Keratinocyte (primary cell): ENCODE measurements at regions not wholly inside any gene's neighbourhood (a gene's known extent, or its start where the extent isn't known, plus 50 kb on each side); places are given as distances from the start of the nearest gene placed in this dataset.

Experiments
- DNase-seq: peaks from one replicate; pipeline ENCODE4 v3.0.0-alpha.2; 2011; ENCODE audit warnings: low read depth, missing footprints, low spot score
- FAIRE-seq: peaks from 2 replicates; lab custom pipeline; 2011; peaks lifted over from hg19 to GRCh38; lab: Jason Lieb, UNC
- H2AFZ ChIP-seq: 2 replicates; pipeline ENCODE4 v1.6.0; 2012; ENCODE audit warnings: low read length, control low read depth, inconsistent platforms; ENCODE audit not compliant: control insufficient read depth
- H3K27ac ChIP-seq: 2 replicates; pipeline ENCODE4 v1.5.1; 2011; ENCODE audit warnings: low read length; ENCODE audit not compliant: control insufficient read depth, insufficient read depth
- H3K27me3 ChIP-seq: 3 replicates; pipeline ENCODE4 v1.6.0; 2011; ENCODE audit warnings: low read length; ENCODE audit not compliant: control insufficient read depth, insufficient read depth; ENCODE audit errors: extremely low read depth
- H3K36me3 ChIP-seq, 2 experiments: 2 replicates in 1 of 2; 3 replicates in 1 of 2; pipeline ENCODE4 v1.5.1; 2011; ENCODE audit warnings: low read length in 2 of 2, mild to moderate bottlenecking in 1 of 2; ENCODE audit not compliant: control insufficient read depth in 2 of 2, insufficient read depth in 2 of 2; ENCODE audit errors: extremely low read depth in 1 of 2
- H3K4me1 ChIP-seq: 3 replicates; pipeline ENCODE4 v1.5.1; 2011; ENCODE audit warnings: low read length; ENCODE audit not compliant: control insufficient read depth, insufficient read depth; ENCODE audit errors: extremely low read depth
- H3K4me2 ChIP-seq: 3 replicates; pipeline ENCODE4 v1.6.0; 2011; ENCODE audit warnings: low read depth, low read length; ENCODE audit not compliant: control insufficient read depth, insufficient read depth; ENCODE audit errors: extremely low read depth
- H3K4me3 ChIP-seq, 3 experiments: fragments of 200-600 bp in 1 of 3; sonication (generic) in 1 of 3; 2 replicates in 2 of 3; 3 replicates in 1 of 3; pipeline ENCODE4 v1.5.1; 2011 to 2016; ENCODE audit warnings: low read length in 3 of 3, mild to moderate bottlenecking in 3 of 3, control low read depth in 2 of 3, inconsistent platforms in 1 of 3, low read depth in 1 of 3, mixed read lengths in 1 of 3, mixed run types in 1 of 3, moderate library complexity in 1 of 3; ENCODE audit not compliant: control insufficient read depth in 2 of 3, insufficient read depth in 2 of 3; ENCODE audit errors: extremely low read depth in 1 of 3
- H3K79me2 ChIP-seq: 2 replicates; pipeline ENCODE4 v1.6.0; 2012; ENCODE audit warnings: low read length; ENCODE audit not compliant: control insufficient read depth, insufficient read depth
- H3K9ac ChIP-seq: 3 replicates; pipeline ENCODE4 v1.6.0; 2011; ENCODE audit warnings: low read length; ENCODE audit not compliant: control insufficient read depth, insufficient read depth; ENCODE audit errors: extremely low read depth
- H3K9me1 ChIP-seq: 3 replicates; pipeline ENCODE4 v1.6.0; 2011; ENCODE audit warnings: low read length; ENCODE audit not compliant: control insufficient read depth, insufficient read depth; ENCODE audit errors: extremely low read depth
- H3K9me3 ChIP-seq: 2 replicates; pipeline ENCODE4 v1.5.1; 2012; ENCODE audit warnings: low read depth, low read length; ENCODE audit not compliant: control insufficient read depth
- H4K20me1 ChIP-seq: 3 replicates; pipeline ENCODE4 v1.6.0; 2011; ENCODE audit warnings: low read length; ENCODE audit not compliant: control insufficient read depth, insufficient read depth; ENCODE audit errors: extremely low read depth
- EZH2 ChIP-seq: IDR thresholded peaks from one replicate; pipeline ENCODE4 v1.6.1; 2012; ENCODE audit warnings: inconsistent platforms, mild to moderate bottlenecking, low read length, moderate library complexity
- dilution Hi-C: fragments of 300-500 bp; cut with MboI; formaldehyde crosslinking; loops from one replicate; pipeline ENCODE4 v1.7.0; 2020; ENCODE audit warnings: low sequenced_read_pairs; ENCODE audit not compliant: extremely low pct_ligation_motif_present
- TF ChIP-seq, protein P1 (sequence below), 3 experiments: IDR thresholded peaks in 1 of 3; conservative IDR thresholded peaks in 1 of 3; optimal IDR thresholded peaks in 1 of 3; 2 replicates in 2 of 3; 3 replicates in 1 of 3; pipeline versions ENCODE3 to v1.5.1; 2011; ENCODE audit warnings: low read length in 3 of 3, mild to moderate bottlenecking in 3 of 3, moderate library complexity in 2 of 3, control low read depth in 1 of 3, inconsistent platforms in 1 of 3; ENCODE audit not compliant: insufficient read depth in 2 of 3; ENCODE audit errors: extremely low read depth in 1 of 3

DNA sequence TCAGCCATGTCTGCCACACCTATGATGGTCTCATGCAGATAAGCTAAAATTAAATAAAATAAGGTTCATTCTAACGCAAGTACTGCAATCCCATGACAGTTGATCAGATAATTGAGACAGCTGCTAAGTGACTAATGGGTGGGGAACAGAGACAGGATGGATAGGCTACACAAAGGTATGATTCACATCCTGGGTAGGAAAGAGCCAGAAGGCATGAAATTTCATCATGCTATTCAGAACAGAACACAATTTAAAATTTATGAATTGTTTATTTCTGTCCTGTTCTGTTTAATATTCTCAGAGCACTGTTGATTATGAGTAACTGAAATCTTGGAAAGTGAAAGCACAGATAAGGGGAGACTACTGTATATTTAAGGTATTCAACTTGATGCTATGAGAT is 381.8 kb upstream of the SORCS1 start:
- FAIRE-seq (peak; percentile 69), DNase-seq (peak; percentile 38)
- H2AFZ ChIP-seq: peak overlapping the region; percentile 41
- no peaks in the 10 kb centered on the region for H3K79me2 ChIP-seq
- H3K9me3 ChIP-seq: no peaks in the 10 kb centered on the region
- no peaks in the 10 kb centered on the region for H3K9me1 ChIP-seq
- peak overlapping the region; percentile 72 for H3K27ac ChIP-seq
- H3K9ac ChIP-seq: no peak overlapping the region
- H4K20me1 ChIP-seq: no peaks in the 10 kb centered on the region
- H3K4me2 ChIP-seq: peak overlapping the region; percentile 55
- dilution Hi-C loops: no loop called here
- peaks cover 18% of the 10 kb centered on the region for H3K4me1 ChIP-seq
- TF ChIP-seq EZH2: no peak
- TF ChIP-seq, protein P1, sequence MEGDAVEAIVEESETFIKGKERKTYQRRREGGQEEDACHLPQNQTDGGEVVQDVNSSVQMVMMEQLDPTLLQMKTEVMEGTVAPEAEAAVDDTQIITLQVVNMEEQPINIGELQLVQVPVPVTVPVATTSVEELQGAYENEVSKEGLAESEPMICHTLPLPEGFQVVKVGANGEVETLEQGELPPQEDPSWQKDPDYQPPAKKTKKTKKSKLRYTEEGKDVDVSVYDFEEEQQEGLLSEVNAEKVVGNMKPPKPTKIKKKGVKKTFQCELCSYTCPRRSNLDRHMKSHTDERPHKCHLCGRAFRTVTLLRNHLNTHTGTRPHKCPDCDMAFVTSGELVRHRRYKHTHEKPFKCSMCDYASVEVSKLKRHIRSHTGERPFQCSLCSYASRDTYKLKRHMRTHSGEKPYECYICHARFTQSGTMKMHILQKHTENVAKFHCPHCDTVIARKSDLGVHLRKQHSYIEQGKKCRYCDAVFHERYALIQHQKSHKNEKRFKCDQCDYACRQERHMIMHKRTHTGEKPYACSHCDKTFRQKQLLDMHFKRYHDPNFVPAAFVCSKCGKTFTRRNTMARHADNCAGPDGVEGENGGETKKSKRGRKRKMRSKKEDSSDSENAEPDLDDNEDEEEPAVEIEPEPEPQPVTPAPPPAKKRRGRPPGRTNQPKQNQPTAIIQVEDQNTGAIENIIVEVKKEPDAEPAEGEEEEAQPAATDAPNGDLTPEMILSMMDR (optimal IDR thresholded peaks at IDR 0.05 in 1 of 3, IDR thresholded peaks at IDR 0.05 in 1 of 3, conservative IDR thresholded peaks at IDR 0.05 in 1 of 3; ENCODE audit: extremely low read depth in 1 of 3, insufficient read depth in 2 of 3, low read length in 3 of 3): no peak
- H3K4me3 ChIP-seq: no peak overlapping the region
- H3K36me3 ChIP-seq: no peaks in the 10 kb centered on the region
- H3K27me3 ChIP-seq: no peaks in the 10 kb centered on the region

DNA sequence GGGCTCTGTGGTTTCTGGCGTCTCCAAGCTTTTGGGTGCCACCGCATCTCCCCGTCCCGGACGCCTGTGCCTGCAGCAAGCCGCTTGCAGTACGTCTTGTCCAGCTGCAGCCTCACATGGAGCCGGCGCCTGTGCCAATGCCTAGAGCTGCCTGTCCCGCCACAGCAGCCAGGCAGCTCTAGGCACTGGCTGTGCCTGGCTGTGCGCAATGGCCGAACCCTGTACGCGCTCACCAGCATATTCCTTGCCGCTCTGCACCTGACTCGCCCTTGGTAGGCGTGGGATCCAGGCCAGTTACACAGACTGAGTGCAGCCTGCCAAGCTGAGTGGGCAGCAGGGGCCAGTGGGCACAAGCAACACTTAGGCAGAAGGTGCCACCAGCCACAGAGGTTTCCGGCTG is 381.2 kb upstream of the SORCS1 start:
- Histone ChIP-seq H3K9me3 (no peaks in the 10 kb centered on the region), H3K4me3 (no peak overlapping the region), H3K4me1 (peaks cover 18% of the 10 kb centered on the region), H3K79me2 (no peaks in the 10 kb centered on the region), H3K9me1 (no peaks in the 10 kb centered on the region), H2AFZ (peak overlapping the region; percentile 49), H4K20me1 (no peaks in the 10 kb centered on the region), H3K36me3 (no peaks in the 10 kb centered on the region), H3K27me3 (no peaks in the 10 kb centered on the region), H3K27ac (peak overlapping the region; percentile 72), H3K4me2 (peak overlapping the region; percentile 55), H3K9ac (no peak overlapping the region)
- DNase-seq (no peak), FAIRE-seq (no peak)
- TF ChIP-seq, protein P1 (optimal IDR thresholded peaks at IDR 0.05 in 1 of 3, IDR thresholded peaks at IDR 0.05 in 1 of 3, conservative IDR thresholded peaks at IDR 0.05 in 1 of 3; ENCODE audit: extremely low read depth in 1 of 3, insufficient read depth in 2 of 3, low read length in 3 of 3): no peak
- TF ChIP-seq EZH2: no peak
- dilution Hi-C loops: no loop called here
